Thyroid gland (tissue), 4 donors: ENCODE measurements at regions not wholly inside any gene's neighbourhood (a gene's known extent, or its start where the extent isn't known, plus 50 kb on each side); places are given as distances from the start of the nearest gene placed in this dataset.

Source experiments
- DNase-seq, 2 donors: peaks; one replicate each; pipeline ENCODE4 v3.0.0-alpha.2; 2019
- H3K27ac ChIP-seq, 3 donors: fragments of 200-600 bp; sonication (generic); 1 replicate in 2 of 3; 2 replicates in 1 of 3; pipeline ENCODE4 v1.5.1; 2016 to 2019; ENCODE audit warnings: mild to moderate bottlenecking in 1 of 3, moderate library complexity in 1 of 3
- H3K27me3 ChIP-seq: fragments of 200-600 bp; sonication (generic); one replicate; pipeline ENCODE4 v1.5.1; 2019
- H3K36me3 ChIP-seq, 2 donors: fragments of 200-600 bp; sonication (generic); one replicate each; pipeline ENCODE4 v1.5.1; 2016 to 2019
- H3K4me1 ChIP-seq, 2 donors: fragments of 200-600 bp; sonication (generic); one replicate each; pipeline ENCODE4 v1.5.1; 2017 to 2019
- H3K4me3 ChIP-seq, 3 donors: fragments of 200-600 bp; sonication (generic); replicated peaks in 1 of 3; 1 replicate in 2 of 3; 2 replicates in 1 of 3; pipeline ENCODE4 v1.5.1; 2016; ENCODE audit warnings: mild to moderate bottlenecking in 1 of 3
- H3K9me3 ChIP-seq: fragments of 200-600 bp; sonication (generic); one replicate; pipeline ENCODE4 v1.5.1; 2017
- POLR2A ChIP-seq, 2 donors: fragments of 450-650 bp; IDR thresholded peaks; one replicate each; pipeline ENCODE4 v1.6.1; 2017; ENCODE audit warnings: antibody characterized with exemption in 2 of 2, mild to moderate bottlenecking in 2 of 2, moderate library complexity in 1 of 2
- WGBS, 2 donors: methylation state at CpG; one replicate each; pipeline ENCODE4 v1.1.5; 2017; 5-methylcytosine and 5-hydroxymethylcytosine counted together
- intact Hi-C: fragments of 100-400 bp; cut with DNase I; formaldehyde crosslinking; loops from one replicate; pipeline ENCODE4 v1.15.1; 2023
- TF ChIP-seq, protein P1 (sequence below), 6 experiments: fragments of 200-600 bp in 3 of 6; fragments of 450-650 bp in 3 of 6; sonication (generic) in 3 of 6; IDR thresholded peaks; one replicate each; pipeline ENCODE4 v1.5.1; 2016 to 2019; ENCODE audit warnings: antibody characterized with exemption in 6 of 6, mild to moderate bottlenecking in 2 of 6, inconsistent platforms in 1 of 6, moderate library complexity in 1 of 6

DNA sequence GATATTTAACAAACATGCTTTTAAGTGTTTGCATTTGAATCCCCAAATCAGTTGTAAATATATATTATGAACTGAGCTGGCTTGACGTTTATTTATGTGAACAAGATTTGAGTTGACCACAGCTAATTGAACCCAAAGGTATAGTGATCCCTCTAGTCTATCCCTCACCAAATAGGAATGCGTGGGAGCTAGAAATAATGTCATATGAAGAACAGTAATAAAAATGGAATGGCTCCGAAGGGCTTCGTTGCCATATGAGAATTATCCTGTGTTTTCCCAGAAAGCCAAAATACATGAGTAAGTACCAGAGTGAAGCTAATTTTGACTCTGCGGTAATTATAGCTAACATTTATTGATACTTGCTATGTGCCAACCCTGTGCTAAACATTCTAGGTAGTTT, 142.7 kb downstream of the ADCYAP1 start:
- Histone ChIP-seq H3K4me1 (no peaks in the 10 kb centered on the region), H3K9me3 (no peaks in the 10 kb centered on the region), H3K4me3 (no peak overlapping the region), H3K27ac (no peak overlapping the region), H3K36me3 (no peaks in the 10 kb centered on the region), H3K27me3 (no peaks in the 10 kb centered on the region)
- intact Hi-C loops: no loop called here
- DNase-seq: no peak
- TF ChIP-seq, protein P1, sequence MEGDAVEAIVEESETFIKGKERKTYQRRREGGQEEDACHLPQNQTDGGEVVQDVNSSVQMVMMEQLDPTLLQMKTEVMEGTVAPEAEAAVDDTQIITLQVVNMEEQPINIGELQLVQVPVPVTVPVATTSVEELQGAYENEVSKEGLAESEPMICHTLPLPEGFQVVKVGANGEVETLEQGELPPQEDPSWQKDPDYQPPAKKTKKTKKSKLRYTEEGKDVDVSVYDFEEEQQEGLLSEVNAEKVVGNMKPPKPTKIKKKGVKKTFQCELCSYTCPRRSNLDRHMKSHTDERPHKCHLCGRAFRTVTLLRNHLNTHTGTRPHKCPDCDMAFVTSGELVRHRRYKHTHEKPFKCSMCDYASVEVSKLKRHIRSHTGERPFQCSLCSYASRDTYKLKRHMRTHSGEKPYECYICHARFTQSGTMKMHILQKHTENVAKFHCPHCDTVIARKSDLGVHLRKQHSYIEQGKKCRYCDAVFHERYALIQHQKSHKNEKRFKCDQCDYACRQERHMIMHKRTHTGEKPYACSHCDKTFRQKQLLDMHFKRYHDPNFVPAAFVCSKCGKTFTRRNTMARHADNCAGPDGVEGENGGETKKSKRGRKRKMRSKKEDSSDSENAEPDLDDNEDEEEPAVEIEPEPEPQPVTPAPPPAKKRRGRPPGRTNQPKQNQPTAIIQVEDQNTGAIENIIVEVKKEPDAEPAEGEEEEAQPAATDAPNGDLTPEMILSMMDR (IDR thresholded peaks at IDR 0.05): no peak
- no peak for TF ChIP-seq POLR2A (IDR thresholded peaks at IDR 0.05)
- WGBS, 2 donors: 81 to 90% methylated on average over 5 of the region's 5 CpGs

DNA sequence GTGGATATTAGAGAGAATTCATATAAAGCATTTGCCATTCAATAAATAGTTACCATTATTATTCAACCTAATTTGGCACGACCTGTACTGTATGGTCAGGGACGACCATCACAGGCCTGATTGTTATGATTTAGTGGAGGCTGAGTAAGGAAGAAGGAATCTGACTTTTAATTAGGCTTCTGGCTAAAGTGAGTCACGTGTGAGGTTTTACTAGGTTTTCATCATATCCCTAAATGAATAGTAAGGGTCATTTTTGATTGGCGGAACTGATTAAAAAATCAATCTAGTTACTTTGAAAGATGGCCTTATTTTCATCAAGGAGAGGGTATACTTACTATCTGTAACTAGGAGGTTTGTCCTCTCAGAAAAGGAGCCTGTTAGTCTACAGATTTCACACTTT, 143.4 kb downstream of the ADCYAP1 start:
- no peaks in the 10 kb centered on the region for H3K36me3 ChIP-seq
- no peak overlapping the region for H3K4me3 ChIP-seq
- H3K27me3 ChIP-seq: no peaks in the 10 kb centered on the region
- WGBS, 2 donors: 79 to 82% methylated on average over 4 of the region's 4 CpGs
- no peaks in the 10 kb centered on the region for H3K9me3 ChIP-seq
- TF ChIP-seq, protein P1 (IDR thresholded peaks at IDR 0.05): no peak
- TF ChIP-seq POLR2A (IDR thresholded peaks at IDR 0.05): no peak
- intact Hi-C loops: no loop called here
- H3K4me1 ChIP-seq: no peaks in the 10 kb centered on the region
- H3K27ac ChIP-seq: no peak overlapping the region
- no peak for DNase-seq

DNA sequence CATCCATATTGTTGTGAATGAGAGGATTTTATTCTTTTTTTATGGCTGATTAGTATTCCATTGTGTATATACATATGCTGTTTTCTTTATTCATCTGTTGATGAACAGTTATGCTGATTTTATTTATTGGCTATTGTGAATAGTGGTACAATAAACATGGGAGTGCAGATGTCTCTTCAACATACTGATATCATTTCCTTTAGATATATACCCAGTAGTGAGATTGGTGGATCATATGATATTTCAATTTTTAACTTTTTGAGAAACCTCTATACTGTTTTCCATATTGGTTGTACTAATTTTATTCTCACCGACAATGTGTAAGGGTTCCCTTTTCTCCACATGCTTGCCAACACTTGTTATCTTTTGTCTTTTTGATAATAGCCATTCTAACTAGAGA, 144.5 kb downstream of the ADCYAP1 start:
- Histone ChIP-seq H3K36me3 (no peaks in the 10 kb centered on the region), H3K27me3 (no peaks in the 10 kb centered on the region), H3K27ac (no peak overlapping the region), H3K4me1 (no peaks in the 10 kb centered on the region), H3K4me3 (no peak overlapping the region), H3K9me3 (no peaks in the 10 kb centered on the region)
- no peak for TF ChIP-seq POLR2A (IDR thresholded peaks at IDR 0.05)
- TF ChIP-seq, protein P1 (IDR thresholded peaks at IDR 0.05): no peak
- WGBS, 2 donors: 92 to 97% methylated on average over 1 of the region's 1 CpG
- no peak for DNase-seq
- intact Hi-C loops: no loop called here

DNA sequence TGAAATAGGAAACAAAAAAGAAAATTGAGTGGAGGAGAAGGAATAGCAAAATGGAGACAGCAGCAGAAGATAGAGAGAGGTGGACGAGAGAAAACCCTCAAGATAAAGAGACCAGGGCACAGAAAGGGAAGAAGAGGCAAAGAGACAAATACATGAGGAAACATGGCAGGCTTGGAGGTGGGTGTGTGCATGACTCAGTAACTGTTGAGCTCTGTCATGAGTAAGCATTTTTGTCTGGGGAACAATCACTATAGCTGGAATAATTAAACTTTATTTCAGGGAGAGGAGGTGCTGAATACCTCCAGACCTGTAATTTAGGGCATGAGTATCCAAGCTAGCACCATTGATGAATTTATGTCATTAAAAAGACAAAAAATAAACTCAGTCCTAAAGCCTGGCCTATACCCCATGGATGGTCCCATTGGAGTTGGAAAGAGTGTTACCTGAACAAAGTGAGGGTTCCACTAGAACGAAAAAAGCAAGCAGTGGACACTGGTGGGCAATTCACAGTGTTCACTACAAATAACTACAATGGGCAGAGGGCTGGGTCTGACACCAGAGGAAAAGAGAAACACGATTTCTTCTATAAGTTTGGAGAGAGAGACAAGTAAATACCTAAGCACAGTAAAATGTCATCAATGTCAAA, 145.5 kb downstream of the ADCYAP1 start:
- Histone ChIP-seq H3K4me1 (no peaks in the 10 kb centered on the region), H3K4me3 (no peak overlapping the region), H3K27ac (no peak overlapping the region), H3K9me3 (no peaks in the 10 kb centered on the region), H3K27me3 (no peaks in the 10 kb centered on the region), H3K36me3 (no peaks in the 10 kb centered on the region)
- WGBS, 2 donors: 71 to 72% methylated on average over 3 of the region's 3 CpGs
- intact Hi-C loops: no loop called here
- DNase-seq: no peak
- TF ChIP-seq POLR2A (IDR thresholded peaks at IDR 0.05): no peak
- TF ChIP-seq, protein P1 (IDR thresholded peaks at IDR 0.05): no peak

DNA sequence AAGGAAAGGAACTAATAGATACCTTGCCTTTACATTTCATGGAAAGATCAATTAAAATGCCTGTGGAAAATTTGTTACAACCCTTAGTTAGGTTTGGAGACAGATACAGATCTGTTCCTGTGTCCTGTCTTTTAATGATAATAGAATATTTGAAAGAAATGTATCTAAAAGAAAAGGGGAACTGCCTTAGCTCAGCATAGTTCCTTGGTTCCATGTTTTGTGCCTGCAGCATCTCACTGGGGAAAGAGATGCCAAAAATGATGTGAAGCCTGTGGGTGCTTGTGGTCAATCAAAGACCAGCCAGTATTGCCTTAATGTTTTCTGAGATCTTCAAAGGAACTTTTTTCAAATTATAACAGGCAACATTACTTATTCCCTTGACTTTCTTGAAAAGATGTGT, 147.6 kb downstream of the ADCYAP1 start:
- no peak overlapping the region for H3K27ac ChIP-seq
- TF ChIP-seq POLR2A (IDR thresholded peaks at IDR 0.05): no peak
- TF ChIP-seq, protein P1 (IDR thresholded peaks at IDR 0.05): no peak
- intact Hi-C loops: no loop called here
- H3K27me3 ChIP-seq: no peaks in the 10 kb centered on the region
- no peak overlapping the region for H3K4me3 ChIP-seq
- no peaks in the 10 kb centered on the region for H3K36me3 ChIP-seq
- no peak for DNase-seq
- H3K4me1 ChIP-seq: no peaks in the 10 kb centered on the region
- no peaks in the 10 kb centered on the region for H3K9me3 ChIP-seq
